ENCODE measurements at regions not wholly inside any gene's neighbourhood (a gene's known extent, or its start where the extent isn't known, plus 50 kb on each side); places are given as distances from the start of the nearest gene placed in this dataset.

- TF ChIP-seq EP300 (IDR thresholded peaks at IDR 0.05; ENCODE audit: borderline replicate concordance in 1 of 2, low read depth in 2 of 2, low read length in 2 of 2) = no peak
- TF ChIP-seq HDAC2 (IDR thresholded peaks at IDR 0.05; ENCODE audit: borderline replicate concordance in 1 of 2, low read depth in 2 of 2, low read length in 2 of 2) = no peak
- no peak for TF ChIP-seq KDM1A (IDR thresholded peaks at IDR 0.05; ENCODE audit: borderline replicate concordance, low read length)
Measured at GRCh38 chr2:893311-893710, 57.3 kb upstream of the SNTG2 start (continued).
